ENCODE measurements at regions not wholly inside any gene's neighbourhood (a gene's known extent, or its start where the extent isn't known, plus 50 kb on each side); places are given as distances from the start of the nearest gene placed in this dataset.

DNA sequence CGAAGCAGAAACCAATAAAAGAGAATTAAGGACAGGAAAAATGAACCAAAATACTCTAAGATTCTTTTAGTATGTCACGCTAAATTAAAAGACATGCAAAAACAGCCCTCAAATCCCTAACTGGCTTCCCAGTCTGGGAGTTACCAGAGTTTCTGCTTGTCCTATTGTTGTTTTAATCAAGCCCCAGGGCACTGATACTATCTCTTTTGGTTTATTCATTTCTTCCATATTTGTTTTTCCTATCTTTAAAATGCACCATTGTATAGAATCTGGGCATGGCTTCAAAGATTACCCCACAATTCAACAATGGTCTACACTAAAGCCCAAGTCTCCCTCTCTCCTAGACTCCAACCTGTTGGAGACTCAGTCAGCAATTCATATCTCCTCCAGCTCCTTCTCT is 169.1 kb downstream of the MYLK4 start:
- H3K4me1 ChIP-seq (ENCODE audit: control insufficient read depth, insufficient read depth, low read length) = no peaks in the 10 kb centered on the region
- ChIA-PET POLR2A (interaction anchor here (0.5 kb wide), 1 partner anchor 260 kb away, joined by 4 read pairs; no protein-coding TSS in a partner anchor), CTCF (interaction anchor here (0.6 to 3.0 kb wide), 3 partner anchors 14 to 1095 kb away, joined by 3 to 10 read pairs (median 3); no protein-coding TSS in a partner anchor)
- no peak overlapping the region for H3K4me3 ChIP-seq (ENCODE audit: low read depth, low read length)
- H3K27ac ChIP-seq (ENCODE audit: extremely low read depth, low read depth, low read length) = no peak overlapping the region
- H3K36me3 ChIP-seq (ENCODE audit: control insufficient read depth in 2 of 2, insufficient read depth in 1 of 2, low read length in 2 of 2) = no peaks in the 10 kb centered on the region
- H3K9me3 ChIP-seq (ENCODE audit: control insufficient read depth, insufficient read depth, low read depth, low read length) = no peaks in the 10 kb centered on the region
- 0 out of 2 replicates have a peak, but pooled peaks have one; percentile 33 for TF ChIP-seq SCRT2 (tag by site-specific recombination; IDR thresholded peaks at IDR 0.05)
- TF ChIP-seq ZNF19 (tag by site-specific recombination; IDR thresholded peaks at IDR 0.05; ENCODE audit: low read depth) = no peak
- TF ChIP-seq KLF16 (tag by site-specific recombination; IDR thresholded peaks at IDR 0.05) = no peak
- TF ChIP-seq ZNF48 (tag by site-specific recombination; IDR thresholded peaks at IDR 0.05) = no peak
- TF ChIP-seq ZNF677 (tag by site-specific recombination; IDR thresholded peaks at IDR 0.05) = no peak
- no peak for TF ChIP-seq ZNF629 (tag by site-specific recombination; IDR thresholded peaks at IDR 0.05)
- TF ChIP-seq, protein P1, sequence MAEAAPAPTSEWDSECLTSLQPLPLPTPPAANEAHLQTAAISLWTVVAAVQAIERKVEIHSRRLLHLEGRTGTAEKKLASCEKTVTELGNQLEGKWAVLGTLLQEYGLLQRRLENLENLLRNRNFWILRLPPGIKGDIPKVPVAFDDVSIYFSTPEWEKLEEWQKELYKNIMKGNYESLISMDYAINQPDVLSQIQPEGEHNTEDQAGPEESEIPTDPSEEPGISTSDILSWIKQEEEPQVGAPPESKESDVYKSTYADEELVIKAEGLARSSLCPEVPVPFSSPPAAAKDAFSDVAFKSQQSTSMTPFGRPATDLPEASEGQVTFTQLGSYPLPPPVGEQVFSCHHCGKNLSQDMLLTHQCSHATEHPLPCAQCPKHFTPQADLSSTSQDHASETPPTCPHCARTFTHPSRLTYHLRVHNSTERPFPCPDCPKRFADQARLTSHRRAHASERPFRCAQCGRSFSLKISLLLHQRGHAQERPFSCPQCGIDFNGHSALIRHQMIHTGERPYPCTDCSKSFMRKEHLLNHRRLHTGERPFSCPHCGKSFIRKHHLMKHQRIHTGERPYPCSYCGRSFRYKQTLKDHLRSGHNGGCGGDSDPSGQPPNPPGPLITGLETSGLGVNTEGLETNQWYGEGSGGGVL (tag by site-specific recombination; IDR thresholded peaks at IDR 0.05) = no peak

DNA sequence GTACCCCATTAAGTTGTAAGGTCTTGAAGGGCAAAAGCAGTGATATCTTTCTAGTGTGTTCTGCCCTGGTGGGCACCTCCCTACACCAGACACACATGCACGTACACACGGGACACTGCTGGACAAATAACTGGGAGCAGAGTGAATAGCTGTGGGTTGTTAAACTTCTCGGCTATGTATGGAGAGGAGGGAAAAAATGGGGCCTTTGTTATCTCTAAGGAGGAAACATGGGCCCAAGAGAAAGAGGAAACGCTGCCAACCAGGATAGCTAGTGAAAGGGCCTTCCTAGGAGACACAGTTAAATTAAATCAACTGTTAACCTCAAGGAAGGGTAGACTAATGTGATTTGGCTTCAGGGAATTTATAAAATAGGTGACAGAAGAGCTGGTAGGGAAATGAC is 169.7 kb downstream of the MYLK4 start:
- ChIA-PET CTCF (interaction anchor here (1.1 to 3.0 kb wide), 2 partner anchors 15 to 53 kb away, joined by 3 to 10 read pairs; no protein-coding TSS in a partner anchor), POLR2A (interaction anchor here (0.5 kb wide), 1 partner anchor 260 kb away, joined by 4 read pairs; no protein-coding TSS in a partner anchor)
- no peak overlapping the region for H3K27ac ChIP-seq (ENCODE audit: extremely low read depth, low read depth, low read length)
- H3K36me3 ChIP-seq (ENCODE audit: control insufficient read depth in 2 of 2, insufficient read depth in 1 of 2, low read length in 2 of 2) = no peaks in the 10 kb centered on the region
- H3K4me3 ChIP-seq (ENCODE audit: low read depth, low read length) = no peak overlapping the region
- H3K4me1 ChIP-seq (ENCODE audit: control insufficient read depth, insufficient read depth, low read length) = no peaks in the 10 kb centered on the region
- no peaks in the 10 kb centered on the region for H3K9me3 ChIP-seq (ENCODE audit: control insufficient read depth, insufficient read depth, low read depth, low read length)
- TF ChIP-seq ZNF544 (tag by site-specific recombination; IDR thresholded peaks at IDR 0.05) = no peak
- TF ChIP-seq ZNF138 (tag by site-specific recombination; IDR thresholded peaks at IDR 0.05; ENCODE audit: borderline replicate concordance) = no peak
- no peak for TF ChIP-seq ZNF155 (tag by site-specific recombination; IDR thresholded peaks at IDR 0.05)
- no peak for TF ChIP-seq ZNF660 (tag by site-specific recombination; IDR thresholded peaks at IDR 0.05)
- no peak for TF ChIP-seq ZNF311 (tag by site-specific recombination; IDR thresholded peaks at IDR 0.05; ENCODE audit: borderline replicate concordance)
- TF ChIP-seq, protein P2, sequence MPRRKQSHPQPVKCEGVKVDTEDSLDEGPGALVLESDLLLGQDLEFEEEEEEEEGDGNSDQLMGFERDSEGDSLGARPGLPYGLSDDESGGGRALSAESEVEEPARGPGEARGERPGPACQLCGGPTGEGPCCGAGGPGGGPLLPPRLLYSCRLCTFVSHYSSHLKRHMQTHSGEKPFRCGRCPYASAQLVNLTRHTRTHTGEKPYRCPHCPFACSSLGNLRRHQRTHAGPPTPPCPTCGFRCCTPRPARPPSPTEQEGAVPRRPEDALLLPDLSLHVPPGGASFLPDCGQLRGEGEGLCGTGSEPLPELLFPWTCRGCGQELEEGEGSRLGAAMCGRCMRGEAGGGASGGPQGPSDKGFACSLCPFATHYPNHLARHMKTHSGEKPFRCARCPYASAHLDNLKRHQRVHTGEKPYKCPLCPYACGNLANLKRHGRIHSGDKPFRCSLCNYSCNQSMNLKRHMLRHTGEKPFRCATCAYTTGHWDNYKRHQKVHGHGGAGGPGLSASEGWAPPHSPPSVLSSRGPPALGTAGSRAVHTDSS (tag by site-specific recombination; IDR thresholded peaks at IDR 0.05) = no peak
- no peak for TF ChIP-seq ZFP3 (tag by site-specific recombination; IDR thresholded peaks at IDR 0.05; ENCODE audit: low read depth)

DNA sequence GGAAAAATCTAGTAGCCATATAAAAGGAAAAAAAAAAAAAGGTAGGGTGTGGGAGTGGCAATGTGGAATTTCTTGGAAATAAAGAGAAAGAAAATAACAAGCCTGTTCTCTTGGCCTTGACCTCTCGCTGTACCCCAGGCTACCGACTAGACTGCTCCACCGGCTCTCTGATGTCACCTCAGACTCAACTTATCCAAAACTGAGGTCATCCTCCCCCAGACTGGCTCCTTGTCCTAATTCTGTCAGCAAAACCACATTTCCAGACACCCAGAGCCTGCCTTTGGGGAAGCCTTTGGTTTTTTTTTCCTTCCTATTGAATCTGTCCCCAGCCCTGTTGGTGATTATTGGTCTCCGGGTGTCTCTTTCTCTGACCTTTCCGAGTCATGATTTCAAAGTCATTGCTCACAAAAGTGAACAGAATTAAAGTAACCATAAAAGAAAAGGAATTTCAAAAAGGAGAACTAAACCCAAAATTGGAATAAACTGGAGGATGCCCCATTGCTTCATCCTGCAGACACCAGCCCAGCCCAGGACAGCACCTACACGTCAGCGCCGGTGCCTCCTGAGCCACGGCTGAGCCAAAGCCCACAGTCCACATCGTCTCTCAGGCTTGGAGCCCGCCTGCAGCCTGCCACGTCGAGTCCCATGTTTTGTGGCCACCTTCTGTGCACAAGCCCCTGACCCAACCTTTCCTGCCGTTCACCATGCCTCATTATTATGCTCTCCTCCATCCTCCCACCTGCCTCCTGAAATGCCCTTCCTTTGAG is 170.7 kb downstream of the MYLK4 start:
- POLR2A ChIA-PET = no interaction called here
- Histone ChIP-seq H3K4me3 (ENCODE audit: low read depth, low read length) (no peak overlapping the region), H3K4me1 (ENCODE audit: control insufficient read depth, insufficient read depth, low read length) (no peaks in the 10 kb centered on the region), H3K27ac (ENCODE audit: extremely low read depth, low read depth, low read length) (no peak overlapping the region), H3K36me3 (ENCODE audit: control insufficient read depth in 2 of 2, insufficient read depth in 1 of 2, low read length in 2 of 2) (no peaks in the 10 kb centered on the region), H3K9me3 (ENCODE audit: control insufficient read depth, insufficient read depth, low read depth, low read length) (no peaks in the 10 kb centered on the region)
- CTCF ChIA-PET = interaction anchor here (3.0 kb wide), 1 partner anchor 54 kb away, joined by 10 read pairs; no protein-coding TSS in a partner anchor
- TF ChIP-seq, protein P3, sequence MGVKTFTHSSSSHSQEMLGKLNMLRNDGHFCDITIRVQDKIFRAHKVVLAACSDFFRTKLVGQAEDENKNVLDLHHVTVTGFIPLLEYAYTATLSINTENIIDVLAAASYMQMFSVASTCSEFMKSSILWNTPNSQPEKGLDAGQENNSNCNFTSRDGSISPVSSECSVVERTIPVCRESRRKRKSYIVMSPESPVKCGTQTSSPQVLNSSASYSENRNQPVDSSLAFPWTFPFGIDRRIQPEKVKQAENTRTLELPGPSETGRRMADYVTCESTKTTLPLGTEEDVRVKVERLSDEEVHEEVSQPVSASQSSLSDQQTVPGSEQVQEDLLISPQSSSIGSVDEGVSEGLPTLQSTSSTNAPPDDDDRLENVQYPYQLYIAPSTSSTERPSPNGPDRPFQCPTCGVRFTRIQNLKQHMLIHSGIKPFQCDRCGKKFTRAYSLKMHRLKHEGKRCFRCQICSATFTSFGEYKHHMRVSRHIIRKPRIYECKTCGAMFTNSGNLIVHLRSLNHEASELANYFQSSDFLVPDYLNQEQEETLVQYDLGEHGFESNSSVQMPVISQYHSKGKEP (tag by site-specific recombination; IDR thresholded peaks at IDR 0.05) = no peak
- TF ChIP-seq RBAK (tag by site-specific recombination; IDR thresholded peaks at IDR 0.05) = no peak
- no peak for TF ChIP-seq ZNF529 (tag by site-specific recombination; IDR thresholded peaks at IDR 0.05; ENCODE audit: insufficient replicate concordance)
- TF ChIP-seq ZNF366 (tag by site-specific recombination; conservative IDR thresholded peaks at IDR 0.05) = no peak
- TF ChIP-seq, protein P4, sequence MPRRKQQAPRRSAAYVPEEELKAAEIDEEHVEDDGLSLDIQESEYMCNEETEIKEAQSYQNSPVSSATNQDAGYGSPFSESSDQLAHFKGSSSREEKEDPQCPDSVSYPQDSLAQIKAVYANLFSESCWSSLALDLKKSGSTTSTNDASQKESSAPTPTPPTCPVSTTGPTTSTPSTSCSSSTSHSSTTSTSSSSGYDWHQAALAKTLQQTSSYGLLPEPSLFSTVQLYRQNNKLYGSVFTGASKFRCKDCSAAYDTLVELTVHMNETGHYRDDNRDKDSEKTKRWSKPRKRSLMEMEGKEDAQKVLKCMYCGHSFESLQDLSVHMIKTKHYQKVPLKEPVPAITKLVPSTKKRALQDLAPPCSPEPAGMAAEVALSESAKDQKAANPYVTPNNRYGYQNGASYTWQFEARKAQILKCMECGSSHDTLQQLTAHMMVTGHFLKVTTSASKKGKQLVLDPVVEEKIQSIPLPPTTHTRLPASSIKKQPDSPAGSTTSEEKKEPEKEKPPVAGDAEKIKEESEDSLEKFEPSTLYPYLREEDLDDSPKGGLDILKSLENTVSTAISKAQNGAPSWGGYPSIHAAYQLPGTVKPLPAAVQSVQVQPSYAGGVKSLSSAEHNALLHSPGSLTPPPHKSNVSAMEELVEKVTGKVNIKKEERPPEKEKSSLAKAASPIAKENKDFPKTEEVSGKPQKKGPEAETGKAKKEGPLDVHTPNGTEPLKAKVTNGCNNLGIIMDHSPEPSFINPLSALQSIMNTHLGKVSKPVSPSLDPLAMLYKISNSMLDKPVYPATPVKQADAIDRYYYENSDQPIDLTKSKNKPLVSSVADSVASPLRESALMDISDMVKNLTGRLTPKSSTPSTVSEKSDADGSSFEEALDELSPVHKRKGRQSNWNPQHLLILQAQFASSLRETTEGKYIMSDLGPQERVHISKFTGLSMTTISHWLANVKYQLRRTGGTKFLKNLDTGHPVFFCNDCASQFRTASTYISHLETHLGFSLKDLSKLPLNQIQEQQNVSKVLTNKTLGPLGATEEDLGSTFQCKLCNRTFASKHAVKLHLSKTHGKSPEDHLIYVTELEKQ (tag by site-specific recombination; IDR thresholded peaks at IDR 0.05; ENCODE audit: borderline replicate concordance) = no peak
- TF ChIP-seq ZNF37A (tag by site-specific recombination; IDR thresholded peaks at IDR 0.05) = no peak
- TF ChIP-seq ZNF394 (tag by site-specific recombination; IDR thresholded peaks at IDR 0.05; ENCODE audit: borderline replicate concordance) = no peak
